ENCODE measurements at regions not wholly inside any gene's neighbourhood (a gene's known extent, or its start where the extent isn't known, plus 50 kb on each side); places are given as distances from the start of the nearest gene placed in this dataset.

GRCh38 chr10:47246406-47247147, 53.4 kb upstream of the GDF10 start:
- no peaks in the 10 kb centered on the region for H3K9me1 ChIP-seq (ENCODE audit: control insufficient read depth, extremely low read depth, insufficient read depth, low read length)
- no peaks in the 10 kb centered on the region for H3K9me3 ChIP-seq (ENCODE audit: control insufficient read depth, low read depth, low read length)
- dilution Hi-C loops (cut with MboI; ENCODE audit: extremely low pct_ligation_motif_present, low sequenced_read_pairs), result no loop called here
- H3K4me2 ChIP-seq (ENCODE audit: control insufficient read depth, extremely low read depth, insufficient read depth, low read depth, low read length), result no peak overlapping the region
- no peaks in the 10 kb centered on the region for H3K36me3 ChIP-seq (ENCODE audit: control insufficient read depth in 2 of 2, extremely low read depth in 1 of 2, insufficient read depth in 2 of 2, low read length in 2 of 2)
- H3K79me2 ChIP-seq (ENCODE audit: control insufficient read depth, insufficient read depth, low read length), result no peaks in the 10 kb centered on the region
- no peak overlapping the region for H3K4me3 ChIP-seq (ENCODE audit: control insufficient read depth in 2 of 3, extremely low read depth in 1 of 3, insufficient read depth in 2 of 3, low read depth in 1 of 3, low read length in 3 of 3)
- no peak for DNase-seq (ENCODE audit: low read depth, low spot score)
- no peak for FAIRE-seq
- peaks cover 24% of the 10 kb centered on the region for H3K27me3 ChIP-seq (ENCODE audit: control insufficient read depth, extremely low read depth, insufficient read depth, low read length)
- no peak overlapping the region for H2AFZ ChIP-seq (ENCODE audit: control insufficient read depth, low read length)
- H3K4me1 ChIP-seq (ENCODE audit: control insufficient read depth, extremely low read depth, insufficient read depth, low read length), result no peaks in the 10 kb centered on the region
- H4K20me1 ChIP-seq (ENCODE audit: control insufficient read depth, extremely low read depth, insufficient read depth, low read length), result no peaks in the 10 kb centered on the region
- TF ChIP-seq EZH2 (IDR thresholded peaks at IDR 0.05; ENCODE audit: low read length), result no peak
- TF ChIP-seq CTCF (optimal IDR thresholded peaks at IDR 0.05 in 1 of 3, IDR thresholded peaks at IDR 0.05 in 1 of 3, conservative IDR thresholded peaks at IDR 0.05 in 1 of 3; ENCODE audit: extremely low read depth in 1 of 3, insufficient read depth in 2 of 3, low read length in 3 of 3), result no peak
- H3K9ac ChIP-seq (ENCODE audit: control insufficient read depth, extremely low read depth, insufficient read depth, low read length), result no peak overlapping the region
- H3K27ac ChIP-seq (ENCODE audit: control insufficient read depth, insufficient read depth, low read length), result no peak overlapping the region

- TF ChIP-seq EZH2 (IDR thresholded peaks at IDR 0.05; ENCODE audit: low read length), result no peak
- TF ChIP-seq CTCF (optimal IDR thresholded peaks at IDR 0.05 in 1 of 3, IDR thresholded peaks at IDR 0.05 in 1 of 3, conservative IDR thresholded peaks at IDR 0.05 in 1 of 3; ENCODE audit: extremely low read depth in 1 of 3, insufficient read depth in 2 of 3, low read length in 3 of 3), result no peak
- Histone ChIP-seq H3K9me3 (ENCODE audit: control insufficient read depth, low read depth, low read length) (no peaks in the 10 kb centered on the region), H3K27ac (ENCODE audit: control insufficient read depth, insufficient read depth, low read length) (no peak overlapping the region), H3K9ac (ENCODE audit: control insufficient read depth, extremely low read depth, insufficient read depth, low read length) (no peak overlapping the region), H3K27me3 (ENCODE audit: control insufficient read depth, extremely low read depth, insufficient read depth, low read length) (peaks cover 30% of the 10 kb centered on the region), H3K4me1 (ENCODE audit: control insufficient read depth, extremely low read depth, insufficient read depth, low read length) (no peaks in the 10 kb centered on the region), H3K4me3 (ENCODE audit: control insufficient read depth in 2 of 3, extremely low read depth in 1 of 3, insufficient read depth in 2 of 3, low read depth in 1 of 3, low read length in 3 of 3) (no peak overlapping the region), H2AFZ (ENCODE audit: control insufficient read depth, low read length) (no peak overlapping the region), H3K79me2 (ENCODE audit: control insufficient read depth, insufficient read depth, low read length) (no peaks in the 10 kb centered on the region), H3K4me2 (ENCODE audit: control insufficient read depth, extremely low read depth, insufficient read depth, low read depth, low read length) (no peak overlapping the region), H3K36me3 (ENCODE audit: control insufficient read depth in 2 of 2, extremely low read depth in 1 of 2, insufficient read depth in 2 of 2, low read length in 2 of 2) (no peaks in the 10 kb centered on the region), H3K9me1 (ENCODE audit: control insufficient read depth, extremely low read depth, insufficient read depth, low read length) (no peaks in the 10 kb centered on the region), H4K20me1 (ENCODE audit: control insufficient read depth, extremely low read depth, insufficient read depth, low read length) (no peaks in the 10 kb centered on the region)
- DNase-seq (ENCODE audit: low read depth, low spot score) (no peak), FAIRE-seq (no peak)
- dilution Hi-C loops (cut with MboI; ENCODE audit: extremely low pct_ligation_motif_present, low sequenced_read_pairs), result no loop called here
Measured at GRCh38 chr10:47247148-47248059, 52.6 kb upstream of the GDF10 start.
